HepG2 (cell line): ENCODE measurements at regions not wholly inside any gene's neighbourhood (a gene's known extent, or its start where the extent isn't known, plus 50 kb on each side); places are given as distances from the start of the nearest gene placed in this dataset.

ENCODE experiments used
- ARID5B ChIP-seq: IDR thresholded peaks from 2 replicates; pipeline ENCODE4 v1.4.0; 2020; ENCODE audit warnings: mild to moderate bottlenecking, missing genetic modification reagents
- FOXK2 ChIP-seq: fragments of 450-650 bp; IDR thresholded peaks from 2 replicates; pipeline ENCODE4 v1.6.1; 2016
- GATAD2A ChIP-seq: IDR thresholded peaks from 2 replicates; pipeline ENCODE4 v1.6.1; 2016
- HMG20A ChIP-seq: IDR thresholded peaks from 2 replicates; pipeline ENCODE4 v1.6.1; 2016; ENCODE audit warnings: borderline replicate concordance
- HOXA9 ChIP-seq: sonication (generic); formaldehyde crosslinking; IDR thresholded peaks from 2 replicates; pipeline ENCODE4 v1.8.1; 2022; ENCODE audit warnings: missing genetic modification reagents, mild to moderate bottlenecking, moderate library complexity, borderline replicate concordance
- KMT2A ChIP-seq: sonication (generic); formaldehyde crosslinking; IDR thresholded peaks from 2 replicates; pipeline ENCODE4 v1.4.0; 2020; ENCODE audit warnings: missing genetic modification reagents
- NFAT5 ChIP-seq: sonication (generic); formaldehyde crosslinking; IDR thresholded peaks from 2 replicates; pipeline ENCODE4 v1.4.0; 2020; ENCODE audit warnings: missing genetic modification reagents
- NONO ChIP-seq, 2 experiments: fragments of 450-650 bp in 1 of 2; sonication (generic) in 1 of 2; formaldehyde crosslinking in 1 of 2; IDR thresholded peaks in 1 of 2; conservative IDR thresholded peaks in 1 of 2; 2 replicates each; pipeline versions ENCODE4 v1.6.1 to v1.8.0; 2017 to 2022; ENCODE audit warnings: mild to moderate bottlenecking in 1 of 2, missing genetic modification reagents in 1 of 2, moderate library complexity in 1 of 2
- PTBP1 ChIP-seq: fragments of 200-400 bp; formaldehyde crosslinking; IDR thresholded peaks from 2 replicates; pipeline ENCODE4 v1.6.1; 2018; ENCODE audit warnings: low read length, low read depth; ENCODE audit not compliant: poor library complexity, severe bottlenecking
- ZNF513 ChIP-seq: sonication (generic); formaldehyde crosslinking; conservative IDR thresholded peaks from 2 replicates; pipeline ENCODE4 v1.5.0; 2020; ENCODE audit warnings: missing genetic modification reagents
- ZNF547 ChIP-seq: sonication (generic); formaldehyde crosslinking; IDR thresholded peaks from 2 replicates; pipeline ENCODE4 v1.5.1; 2020; ENCODE audit warnings: mild to moderate bottlenecking, missing genetic modification reagents
- ZNF556 ChIP-seq: sonication (generic); formaldehyde crosslinking; IDR thresholded peaks from 2 replicates; pipeline ENCODE4 v1.4.0; 2020; ENCODE audit warnings: mild to moderate bottlenecking, missing genetic modification reagents, borderline replicate concordance
- ZNF792 ChIP-seq: IDR thresholded peaks from 2 replicates; pipeline ENCODE4 v1.6.1; 2016
- ZUFSP ChIP-seq: sonication (generic); formaldehyde crosslinking; IDR thresholded peaks from 2 replicates; pipeline ENCODE4 v1.9.0; 2021; ENCODE audit warnings: missing genetic modification reagents, mild to moderate bottlenecking, borderline replicate concordance

DNA sequence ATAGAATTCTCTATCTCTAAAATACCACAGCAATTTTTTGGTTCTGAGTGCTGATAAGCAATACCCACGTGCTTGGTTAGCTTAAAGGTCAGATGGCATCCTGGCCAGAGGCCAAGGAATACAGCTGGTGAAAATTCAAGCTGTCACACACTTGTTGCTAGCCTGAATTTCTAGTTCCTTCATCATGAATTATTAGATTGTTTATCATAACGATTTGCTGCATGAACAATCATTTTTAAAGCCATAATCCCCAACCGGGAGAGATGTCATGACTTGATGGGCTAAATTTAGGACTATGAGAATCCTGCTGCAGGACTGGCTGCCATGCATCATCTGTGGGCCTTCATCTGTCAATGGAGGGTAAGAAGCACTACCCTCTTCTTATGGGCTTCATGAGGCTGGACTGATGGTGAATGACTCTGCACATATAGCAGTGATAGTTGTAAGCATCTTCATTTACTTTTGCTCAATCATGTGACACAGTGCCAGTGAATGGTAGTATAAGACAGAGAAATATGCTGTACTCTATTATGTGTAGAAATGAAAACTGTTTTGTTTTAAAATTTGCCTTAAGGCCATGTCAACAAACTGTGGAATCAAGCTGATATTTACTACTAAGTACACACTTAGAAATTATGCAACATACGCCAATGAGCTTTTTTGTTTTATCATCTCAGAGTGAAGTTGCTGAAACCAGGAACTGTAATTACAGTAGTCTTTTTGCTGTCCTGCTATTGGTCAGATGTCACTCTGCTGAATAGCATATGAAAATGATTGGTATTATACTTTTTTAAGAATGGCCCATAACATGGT is 80.5 kb upstream of the RALGPS2 start (continued):
- TF ChIP-seq ZUFSP (CRISPR knock-in tag) (no peak), HOXA9 (CRISPR knock-in tag) (no peak), NONO (IDR thresholded peaks at IDR 0.05) (no peak), NONO (CRISPR knock-in tag; conservative IDR thresholded peaks at IDR 0.05) (no peak), ZNF547 (CRISPR knock-in tag) (no peak), FOXK2 (no peak), ZNF792 (CRISPR knock-in tag) (no peak), GATAD2A (CRISPR knock-in tag) (no peak), ZNF513 (CRISPR knock-in tag) (no peak), ARID5B (CRISPR knock-in tag) (peak; percentile 46; the same call in 1 of the 2 replicates), HMG20A (CRISPR knock-in tag) (no peak), PTBP1 (no peak), ZNF556 (CRISPR knock-in tag) (no peak), KMT2A (CRISPR knock-in tag) (no peak), NFAT5 (CRISPR knock-in tag) (no peak)
